GM19395 (cell line): ENCODE measurements at regions not wholly inside any gene's neighbourhood (a gene's known extent, or its start where the extent isn't known, plus 50 kb on each side); places are given as distances from the start of the nearest gene placed in this dataset.

Source experiments
- ATAC-seq: cut with Tn5 transposase; IDR thresholded peaks from one replicate; pipeline ENCODE4 v1.9.1; 2021; ENCODE audit warnings: mild to moderate bottlenecking, moderate library complexity; ENCODE audit not compliant: unreplicated experiment

DNA sequence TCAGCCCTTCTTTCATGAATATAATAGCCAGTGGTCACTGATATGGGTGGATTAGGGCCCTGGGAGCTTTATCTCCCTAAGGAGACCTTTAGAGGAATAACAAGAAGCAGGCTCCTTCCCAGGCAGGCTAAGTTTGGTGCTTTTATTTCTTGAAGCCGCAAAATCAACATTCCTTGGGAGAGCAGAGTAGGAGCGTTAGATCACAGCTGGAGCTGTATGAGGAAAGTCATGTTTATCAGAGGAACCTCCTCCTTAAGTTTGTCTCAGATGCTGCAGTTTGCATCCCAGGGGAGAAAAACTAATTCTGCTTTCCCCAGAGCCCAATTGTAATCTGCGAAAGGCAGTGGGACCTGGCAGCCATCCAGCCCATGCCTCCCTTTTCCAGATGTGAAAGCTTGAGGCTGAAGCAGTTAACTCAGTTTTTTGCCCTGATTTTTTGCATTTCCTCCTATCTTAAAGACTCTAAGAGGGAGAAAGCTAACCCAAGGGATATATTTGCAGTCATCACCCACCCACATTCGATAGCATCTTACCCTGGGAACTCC, 186.0 kb upstream of the FRMPD4 start:
- ATAC-seq, result no peak

DNA sequence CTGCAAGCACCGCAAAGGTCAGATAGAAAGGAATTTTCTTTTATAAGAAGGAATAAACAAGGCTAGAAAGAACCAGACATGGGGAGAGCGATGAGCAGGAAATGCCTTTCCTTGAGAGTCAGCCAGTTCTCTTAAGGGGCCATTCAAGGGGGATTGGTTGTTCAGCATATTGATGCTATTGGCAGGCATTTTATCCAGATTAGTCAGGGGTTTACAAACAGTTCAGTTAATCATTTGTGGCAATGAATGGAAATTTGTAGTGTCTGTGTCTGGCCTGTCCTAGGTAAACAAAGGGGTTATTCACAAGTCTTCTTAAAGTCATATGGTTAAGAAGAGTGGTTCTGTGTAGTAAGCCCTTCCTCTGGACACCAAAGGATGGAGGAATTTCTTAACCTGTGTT, 184.7 kb upstream of the FRMPD4 start:
- ATAC-seq, result no peak

DNA sequence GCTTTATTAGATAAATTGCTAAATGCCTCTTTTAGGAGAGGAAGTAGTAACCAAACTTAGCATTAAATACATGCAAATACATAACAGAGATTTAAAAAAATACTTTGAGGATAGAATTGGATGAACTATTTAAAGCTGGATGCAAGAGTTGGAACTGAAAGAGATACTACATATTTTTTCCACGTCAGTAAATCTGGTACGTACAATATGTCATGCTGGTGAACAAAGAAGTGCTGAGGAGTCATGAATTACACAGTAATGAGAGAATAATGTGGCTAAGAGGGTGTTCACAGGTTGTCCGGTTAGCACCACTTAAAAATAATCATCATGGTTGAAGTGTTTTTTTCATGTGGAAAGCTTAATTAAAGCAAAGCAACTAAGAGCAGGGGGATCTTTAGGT, 184.1 kb upstream of the FRMPD4 start:
- no peak for ATAC-seq

DNA sequence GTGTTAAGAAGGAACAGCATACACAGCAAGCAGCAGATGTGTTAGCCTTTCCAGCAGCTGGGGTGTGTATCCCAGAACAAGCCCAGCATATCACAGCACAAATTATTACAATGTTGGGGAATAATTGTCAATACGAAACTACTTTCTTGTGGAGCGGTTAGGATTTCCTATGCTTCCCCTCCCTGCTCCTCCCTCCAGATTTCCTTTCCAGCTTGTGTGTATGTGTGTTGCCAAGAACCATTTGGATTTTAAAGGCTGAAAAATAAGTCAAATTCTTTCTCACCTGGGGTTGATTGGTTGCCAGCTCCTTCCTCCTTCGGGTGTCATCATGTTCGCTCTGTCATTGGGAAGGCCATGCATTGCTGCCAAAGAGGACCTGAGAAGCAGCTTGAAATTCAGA, 178.2 kb upstream of the FRMPD4 start:
- no peak for ATAC-seq

DNA sequence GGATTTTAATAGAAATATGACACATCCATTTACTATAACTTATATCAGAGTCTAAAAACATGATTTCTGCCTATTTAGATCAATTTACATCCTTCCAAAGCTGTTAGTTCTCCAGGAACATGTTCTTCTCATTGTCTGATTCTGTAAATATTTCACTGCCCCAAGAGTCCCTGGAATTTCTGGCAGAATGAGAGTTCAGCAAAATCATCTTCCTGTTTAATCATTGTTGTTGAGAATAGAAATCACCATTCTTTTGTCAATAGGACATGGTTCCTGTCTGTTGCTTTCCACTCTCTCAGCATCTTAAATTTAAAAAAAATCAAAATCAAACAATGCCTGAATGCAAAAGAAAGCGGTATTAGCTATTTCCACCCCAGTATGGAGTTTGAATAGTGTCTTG, 172.8 kb upstream of the FRMPD4 start:
- no peak for ATAC-seq

DNA sequence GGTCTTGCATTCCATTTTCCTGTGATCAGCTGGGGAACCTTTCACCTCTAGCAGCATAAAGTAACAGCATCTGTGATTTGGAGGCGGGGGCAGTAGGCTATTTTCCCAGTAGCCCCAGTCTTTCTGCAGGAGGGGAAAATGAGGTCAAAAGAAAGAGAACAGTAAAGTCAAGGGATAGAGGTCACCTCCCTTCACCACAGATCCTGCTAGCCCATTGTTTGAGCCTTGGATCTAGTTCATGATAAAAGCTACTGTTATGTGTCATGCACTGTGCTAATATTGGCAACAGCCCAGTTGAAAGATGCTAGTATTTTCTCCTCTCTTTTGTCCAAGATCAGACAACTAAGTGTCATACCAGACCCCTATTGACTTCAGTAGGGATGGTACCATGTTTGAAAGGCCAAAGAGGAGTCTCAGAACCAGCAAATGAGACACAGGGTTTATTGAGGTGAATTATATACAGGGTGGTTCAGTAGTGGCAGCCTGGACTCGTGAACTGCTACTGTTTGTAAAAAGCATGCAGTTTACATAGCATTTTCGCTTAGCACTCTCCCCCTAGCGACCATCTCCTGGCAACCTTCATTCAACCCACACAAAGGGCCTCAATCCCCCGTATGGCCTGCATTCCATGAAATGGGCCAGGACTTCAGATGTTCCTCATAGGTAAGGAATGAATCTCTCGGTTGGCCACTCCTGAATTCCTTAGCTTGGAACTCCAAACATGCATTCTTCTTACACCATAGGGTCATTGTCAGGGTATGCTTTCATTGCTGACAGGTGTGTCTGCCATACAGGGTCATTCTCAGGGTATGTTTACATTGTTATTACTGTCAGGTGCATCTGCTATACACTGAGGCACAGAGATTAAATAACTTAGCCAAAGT, 170.0 kb upstream of the FRMPD4 start:
- no peak for ATAC-seq

DNA sequence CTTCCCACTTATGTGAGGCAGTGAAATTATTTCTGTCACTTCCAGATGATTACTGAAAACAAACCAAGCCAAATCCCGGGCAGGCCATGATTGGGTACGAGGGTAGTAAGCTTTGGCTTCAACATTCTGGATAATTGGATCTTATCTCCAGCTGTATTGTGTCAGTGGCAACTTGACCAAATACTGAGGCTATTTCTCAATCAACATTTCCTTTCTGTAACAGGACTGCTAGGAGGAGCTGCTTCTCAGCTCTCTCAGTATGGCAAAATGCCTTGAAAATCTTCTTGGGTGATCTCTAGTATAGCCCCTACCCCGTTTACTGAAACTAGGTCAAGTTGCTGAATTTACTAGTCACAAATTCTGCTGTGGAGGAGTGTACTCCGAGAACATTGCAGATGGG, 169.3 kb upstream of the FRMPD4 start:
- ATAC-seq, result no peak

DNA sequence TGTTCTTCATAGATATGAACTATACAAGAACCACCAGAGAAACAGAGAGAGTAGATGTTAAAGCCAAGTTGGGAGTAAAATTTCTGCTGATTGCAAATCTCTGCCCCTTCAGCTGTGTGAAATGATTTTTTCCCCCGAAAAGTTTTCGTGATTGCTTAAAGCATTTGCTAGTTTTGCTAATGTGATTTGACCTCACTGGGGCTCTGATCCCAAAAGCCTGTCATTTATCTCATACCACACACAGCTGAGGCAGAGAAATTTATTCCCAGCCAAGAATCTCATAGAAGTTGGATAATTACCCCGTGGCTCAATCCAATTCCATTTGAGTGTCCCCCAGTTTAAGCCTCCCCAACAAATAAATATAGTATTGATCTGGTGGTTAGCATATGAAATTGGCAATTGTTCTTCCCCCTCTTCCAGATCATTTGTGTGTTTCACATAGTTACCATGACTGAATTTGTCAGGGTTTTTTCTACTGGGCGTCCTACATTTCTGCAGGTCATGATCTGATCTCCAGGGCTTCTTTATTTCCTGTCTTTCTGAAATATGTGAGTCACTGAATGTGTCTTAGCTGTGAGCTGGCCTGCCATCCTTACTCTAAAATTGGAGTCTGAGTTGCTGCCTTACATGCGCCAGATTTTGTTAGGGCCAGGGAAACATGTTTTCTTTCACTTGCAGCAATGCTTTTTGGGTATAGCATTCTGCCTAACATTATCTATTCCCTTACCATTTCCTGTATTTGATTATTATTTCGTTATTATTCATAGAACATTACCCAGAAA, 167.5 kb upstream of the FRMPD4 start:
- no peak for ATAC-seq

DNA sequence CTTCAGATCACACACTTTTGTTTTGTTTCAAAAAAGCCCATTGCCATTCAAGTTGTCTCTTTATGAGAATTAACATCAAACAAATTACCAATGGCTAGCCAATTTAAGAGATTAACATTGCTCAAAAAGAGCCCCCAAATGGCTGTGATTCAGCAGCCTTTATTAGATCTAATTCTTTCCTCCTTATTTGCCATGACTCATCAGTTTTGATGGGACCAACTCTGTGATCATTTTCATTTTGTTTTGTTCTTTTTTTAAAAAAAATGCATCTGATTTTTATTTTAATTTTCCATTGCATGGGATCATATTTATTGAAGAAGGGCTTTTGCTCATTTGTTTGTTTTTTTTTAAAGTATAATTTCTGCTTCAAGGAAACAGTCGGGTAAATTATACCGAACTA, 161.6 kb upstream of the FRMPD4 start:
- no peak for ATAC-seq

DNA sequence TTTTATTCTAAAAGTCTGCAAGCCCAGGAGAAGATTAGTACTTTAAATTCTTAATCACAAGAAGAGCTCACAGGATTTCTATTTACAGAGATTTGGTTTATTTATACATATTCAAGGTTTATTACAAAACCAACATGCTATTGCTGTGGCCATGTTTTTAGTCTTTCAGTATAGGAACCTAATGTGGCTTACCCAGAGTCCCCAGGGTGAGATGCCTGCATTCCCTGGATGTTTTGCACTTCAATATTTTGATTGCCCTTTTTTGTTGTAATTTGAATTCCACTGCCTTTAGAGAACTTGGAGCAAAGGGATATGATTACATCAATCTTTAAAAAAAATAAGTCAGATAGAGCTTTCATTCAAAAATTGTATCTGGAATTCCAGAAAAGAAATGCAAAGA, 146.0 kb upstream of the FRMPD4 start:
- no peak for ATAC-seq

DNA sequence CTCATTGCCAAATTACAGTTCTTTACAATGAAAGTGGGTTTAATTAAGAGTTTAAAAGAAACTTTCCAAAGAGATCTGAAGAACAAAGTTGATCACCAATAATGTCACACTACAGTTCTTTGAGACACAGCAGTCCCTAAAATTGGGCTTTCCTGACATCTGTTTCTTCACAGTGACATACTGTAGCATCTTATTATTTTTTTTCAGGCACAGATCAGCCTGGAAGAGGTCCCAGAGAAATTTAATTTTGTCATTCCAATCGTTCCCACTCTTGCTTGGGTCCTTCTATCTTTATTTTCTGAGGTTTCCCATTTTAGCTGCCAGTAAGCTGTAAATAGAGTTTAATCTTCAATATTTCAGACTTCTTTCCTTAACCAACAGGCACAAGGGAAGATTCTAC, 143.1 kb upstream of the FRMPD4 start:
- no peak for ATAC-seq

DNA sequence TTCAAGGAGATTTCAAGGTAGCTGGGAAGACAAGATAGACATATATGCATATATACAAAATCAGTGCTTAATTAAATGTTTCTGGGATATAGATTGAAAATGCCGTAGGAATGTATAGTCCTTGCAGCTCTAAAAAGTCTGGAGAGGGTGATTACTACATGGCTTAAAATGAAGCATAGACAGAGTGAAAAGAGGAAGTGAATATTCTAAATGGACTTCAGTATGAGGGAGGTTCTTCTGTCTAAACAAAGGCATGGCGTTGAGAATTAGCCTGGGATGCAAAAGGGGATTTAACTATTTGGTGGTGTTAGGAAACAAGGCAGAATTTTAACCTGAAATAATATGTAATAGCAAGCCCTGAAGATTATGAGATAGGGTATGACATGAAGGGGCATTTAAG, 141.5 kb upstream of the FRMPD4 start:
- no peak for ATAC-seq

DNA sequence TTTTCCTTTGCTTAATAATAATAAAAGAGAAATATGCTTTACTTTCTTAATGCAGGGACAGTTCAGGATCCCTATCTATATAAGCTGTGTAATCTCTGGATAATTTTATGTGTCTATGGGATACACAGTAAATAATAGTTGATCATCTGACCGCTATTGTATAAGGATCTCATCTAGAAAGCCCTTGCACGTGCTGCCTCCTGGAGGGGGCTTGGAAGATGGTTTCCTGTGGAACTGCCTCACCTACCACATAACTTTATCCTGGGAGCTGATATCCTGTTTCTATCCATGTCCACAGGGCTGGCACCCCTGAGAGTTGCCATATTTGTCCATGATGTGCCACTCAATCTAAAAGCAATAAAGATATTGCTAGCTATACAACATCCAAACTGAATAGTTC, 139.3 kb upstream of the FRMPD4 start:
- no peak for ATAC-seq

DNA sequence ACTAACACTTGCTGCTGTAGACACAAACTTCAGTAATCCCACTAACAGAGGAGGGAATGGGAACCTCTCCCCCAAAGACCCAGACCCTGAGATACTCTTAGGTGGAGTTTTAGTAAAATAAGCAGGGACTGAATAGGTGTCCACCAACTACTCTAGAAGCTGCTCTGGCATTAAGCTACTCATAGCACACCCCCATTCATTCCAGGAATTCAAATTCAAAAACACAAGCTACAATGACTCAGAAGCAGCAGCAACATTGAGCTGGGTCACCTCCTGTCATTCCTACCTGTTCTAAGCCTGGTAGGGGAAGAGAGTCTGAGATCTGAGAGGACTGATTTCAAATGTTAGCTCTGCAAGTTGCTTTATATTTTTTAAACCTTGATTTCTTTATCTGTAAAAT, 135.4 kb upstream of the FRMPD4 start:
- no peak for ATAC-seq

DNA sequence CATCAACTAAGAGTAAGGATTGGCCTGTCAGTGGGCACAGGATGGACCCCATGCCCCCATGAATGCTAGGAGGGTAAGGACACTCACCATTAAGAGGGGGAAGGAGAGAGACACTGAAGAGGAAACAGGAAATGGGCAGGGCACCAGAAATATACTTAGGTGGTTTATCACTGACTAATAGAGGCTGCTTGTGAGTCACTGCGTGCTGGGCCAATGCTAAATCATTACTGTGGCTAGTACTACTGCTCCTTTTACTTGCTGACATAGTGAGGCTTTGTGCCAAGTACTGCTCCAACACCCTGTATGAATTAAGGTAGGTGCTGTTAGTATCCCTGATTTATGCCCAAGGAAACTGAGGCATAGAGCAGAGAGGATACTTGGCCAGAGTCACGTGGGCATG, 130.4 kb upstream of the FRMPD4 start:
- ATAC-seq, result no peak

DNA sequence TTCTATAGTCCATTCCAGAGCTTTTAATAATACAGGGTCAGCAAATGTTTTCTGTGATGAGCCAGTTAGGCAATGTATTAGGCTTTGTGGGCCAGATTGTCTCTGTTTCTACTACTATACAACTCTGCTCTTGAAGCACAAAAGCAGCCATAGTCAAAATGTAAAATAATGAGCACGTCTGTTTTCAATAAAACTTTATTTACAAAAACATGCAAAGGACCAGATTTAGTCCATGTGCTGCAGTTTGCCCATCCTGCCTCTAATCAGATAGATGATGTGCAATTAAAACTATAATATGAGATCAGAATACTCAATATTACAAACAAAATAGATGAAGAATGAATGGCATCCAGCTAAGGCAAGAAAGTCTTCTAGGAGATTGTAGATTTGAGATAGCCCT, 127.8 kb upstream of the FRMPD4 start:
- ATAC-seq, result no peak

DNA sequence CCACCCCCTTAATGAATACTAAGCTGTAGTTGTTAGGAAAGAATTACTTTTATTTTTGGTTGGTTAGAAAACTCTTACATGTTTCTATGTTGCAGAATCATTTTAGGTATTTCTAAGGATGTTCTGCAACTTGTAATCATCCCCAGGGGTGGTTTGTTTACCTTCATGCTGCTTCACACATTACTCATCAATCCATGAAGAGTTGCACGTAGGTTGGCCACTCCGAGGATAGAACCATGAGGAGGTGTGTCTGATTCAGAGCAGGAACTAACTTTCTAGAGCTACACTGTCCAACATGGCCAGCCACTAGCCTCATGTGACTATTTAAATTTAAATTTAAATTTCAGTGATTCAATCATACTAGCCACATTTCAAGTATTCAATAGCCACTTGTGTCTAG, 127.2 kb upstream of the FRMPD4 start:
- no peak for ATAC-seq

DNA sequence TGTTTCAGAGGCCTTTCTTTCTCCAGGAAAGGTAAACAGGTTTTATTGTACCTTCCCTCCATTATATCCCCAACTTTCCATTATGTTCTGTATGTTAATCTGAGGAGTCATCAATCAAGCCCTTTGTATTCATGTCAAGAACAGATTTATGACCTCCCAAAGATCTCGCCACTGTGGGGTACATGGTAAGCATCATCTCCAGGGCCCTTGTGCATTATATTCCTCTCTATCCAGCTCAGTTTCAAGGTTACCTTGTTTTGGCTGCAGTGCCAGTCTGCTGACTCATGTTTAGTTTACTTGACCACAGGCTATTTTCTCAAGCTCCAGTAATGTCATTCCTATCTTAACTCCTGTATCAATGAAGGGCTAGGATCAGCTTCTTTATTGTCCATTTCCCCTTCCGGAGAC, 125.1 kb upstream of the FRMPD4 start:
- ATAC-seq, result no peak

DNA sequence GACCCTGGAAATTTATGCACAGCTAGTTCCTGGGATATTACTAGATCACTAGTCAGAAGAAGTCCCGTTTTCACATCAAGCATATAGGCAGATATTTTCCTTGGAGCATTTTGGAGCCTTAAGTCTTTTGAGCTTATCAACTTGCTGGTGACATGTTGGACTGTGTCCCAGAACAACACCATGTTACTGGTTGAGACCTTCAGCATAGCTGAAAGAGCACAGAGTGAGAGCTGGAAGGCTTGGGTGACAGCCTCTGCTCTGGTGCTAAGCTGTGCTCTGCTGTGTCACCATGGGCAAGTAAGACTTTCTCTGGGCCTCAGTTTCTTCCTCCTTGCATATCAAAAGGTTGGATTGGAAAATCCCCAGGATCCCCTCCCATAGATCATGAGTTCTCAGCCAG, 116.6 kb upstream of the FRMPD4 start:
- no peak for ATAC-seq

DNA sequence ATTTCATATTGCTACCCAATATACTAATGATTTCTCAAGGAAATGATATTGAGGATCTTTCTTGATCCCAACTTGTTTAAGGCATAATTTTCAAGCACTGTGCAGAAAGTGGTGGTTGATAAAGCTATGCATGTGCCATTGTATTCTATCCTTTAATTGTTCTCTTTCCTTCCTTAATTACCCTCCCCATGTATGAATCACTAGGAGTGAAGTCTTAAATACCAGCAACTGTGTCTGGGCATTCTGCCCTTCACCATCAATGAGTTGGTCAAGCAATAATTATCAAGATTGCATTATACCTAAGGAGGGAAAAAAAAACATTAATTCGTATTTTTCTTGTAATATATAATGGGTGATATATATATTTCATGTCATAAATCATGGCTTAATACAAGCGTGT, 111.8 kb upstream of the FRMPD4 start:
- no peak for ATAC-seq

DNA sequence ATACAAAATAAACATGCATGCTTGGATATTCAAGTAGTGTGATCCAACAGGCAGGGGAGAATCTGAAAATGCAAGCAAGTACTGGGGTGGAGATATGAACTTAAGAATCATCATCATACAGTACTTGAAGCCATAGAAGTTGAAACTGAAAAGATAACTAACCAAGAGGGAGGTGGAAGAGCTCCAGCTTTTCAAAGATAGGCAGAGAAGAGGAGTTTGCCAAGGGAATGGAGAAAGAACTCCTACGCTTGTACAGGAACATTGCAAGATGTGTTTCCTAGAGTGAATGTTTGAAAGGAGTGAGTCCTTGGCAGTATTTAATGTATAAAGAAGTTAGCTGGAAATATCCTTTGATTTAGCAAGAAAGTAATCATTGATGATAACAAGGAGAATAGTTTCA, 106.2 kb upstream of the FRMPD4 start:
- ATAC-seq, result no peak

DNA sequence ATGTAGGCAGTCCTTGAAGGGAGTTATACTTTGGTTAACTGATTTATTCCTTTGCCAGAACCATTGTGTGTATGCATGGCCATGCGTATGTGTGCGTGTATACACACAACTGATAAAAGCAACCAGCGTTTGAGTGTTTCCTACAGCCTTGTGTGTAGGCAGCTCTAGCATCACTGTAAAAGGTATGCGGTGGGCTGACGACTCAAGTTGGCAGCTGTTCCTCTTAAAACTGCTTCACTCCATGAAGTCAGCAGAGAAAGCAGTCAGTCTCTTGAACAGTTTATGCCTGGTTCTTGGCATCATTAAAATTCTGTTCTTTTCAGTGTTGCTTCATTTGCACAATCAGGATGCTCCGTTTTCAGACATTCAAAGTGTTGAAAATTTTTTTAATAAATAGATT, 103.5 kb upstream of the FRMPD4 start:
- ATAC-seq, result no peak
